ENCODE measurements at regions not wholly inside any gene's neighbourhood (a gene's known extent, or its start where the extent isn't known, plus 50 kb on each side); places are given as distances from the start of the nearest gene placed in this dataset.

GRCh38 chr1:93750955-93751354 lies 69.3 kb upstream of the BCAR3 start:
- TF ChIP-seq EZH2 (IDR thresholded peaks at IDR 0.05; ENCODE audit: low read length), result no peak
- TF ChIP-seq, protein P1, sequence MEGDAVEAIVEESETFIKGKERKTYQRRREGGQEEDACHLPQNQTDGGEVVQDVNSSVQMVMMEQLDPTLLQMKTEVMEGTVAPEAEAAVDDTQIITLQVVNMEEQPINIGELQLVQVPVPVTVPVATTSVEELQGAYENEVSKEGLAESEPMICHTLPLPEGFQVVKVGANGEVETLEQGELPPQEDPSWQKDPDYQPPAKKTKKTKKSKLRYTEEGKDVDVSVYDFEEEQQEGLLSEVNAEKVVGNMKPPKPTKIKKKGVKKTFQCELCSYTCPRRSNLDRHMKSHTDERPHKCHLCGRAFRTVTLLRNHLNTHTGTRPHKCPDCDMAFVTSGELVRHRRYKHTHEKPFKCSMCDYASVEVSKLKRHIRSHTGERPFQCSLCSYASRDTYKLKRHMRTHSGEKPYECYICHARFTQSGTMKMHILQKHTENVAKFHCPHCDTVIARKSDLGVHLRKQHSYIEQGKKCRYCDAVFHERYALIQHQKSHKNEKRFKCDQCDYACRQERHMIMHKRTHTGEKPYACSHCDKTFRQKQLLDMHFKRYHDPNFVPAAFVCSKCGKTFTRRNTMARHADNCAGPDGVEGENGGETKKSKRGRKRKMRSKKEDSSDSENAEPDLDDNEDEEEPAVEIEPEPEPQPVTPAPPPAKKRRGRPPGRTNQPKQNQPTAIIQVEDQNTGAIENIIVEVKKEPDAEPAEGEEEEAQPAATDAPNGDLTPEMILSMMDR (optimal IDR thresholded peaks at IDR 0.05 in 1 of 3, IDR thresholded peaks at IDR 0.05 in 1 of 3, conservative IDR thresholded peaks at IDR 0.05 in 1 of 3; ENCODE audit: extremely low read depth in 1 of 3, insufficient read depth in 2 of 3, low read length in 3 of 3), result no peak
